ENCODE measurements at regions not wholly inside any gene's neighbourhood (a gene's known extent, or its start where the extent isn't known, plus 50 kb on each side); places are given as distances from the start of the nearest gene placed in this dataset.
"Not testable (repeated sequence)": the region's sequence is repeated elsewhere in the genome, so short reads cannot be mapped to it uniquely, and the experiment has no call there.

DNA sequence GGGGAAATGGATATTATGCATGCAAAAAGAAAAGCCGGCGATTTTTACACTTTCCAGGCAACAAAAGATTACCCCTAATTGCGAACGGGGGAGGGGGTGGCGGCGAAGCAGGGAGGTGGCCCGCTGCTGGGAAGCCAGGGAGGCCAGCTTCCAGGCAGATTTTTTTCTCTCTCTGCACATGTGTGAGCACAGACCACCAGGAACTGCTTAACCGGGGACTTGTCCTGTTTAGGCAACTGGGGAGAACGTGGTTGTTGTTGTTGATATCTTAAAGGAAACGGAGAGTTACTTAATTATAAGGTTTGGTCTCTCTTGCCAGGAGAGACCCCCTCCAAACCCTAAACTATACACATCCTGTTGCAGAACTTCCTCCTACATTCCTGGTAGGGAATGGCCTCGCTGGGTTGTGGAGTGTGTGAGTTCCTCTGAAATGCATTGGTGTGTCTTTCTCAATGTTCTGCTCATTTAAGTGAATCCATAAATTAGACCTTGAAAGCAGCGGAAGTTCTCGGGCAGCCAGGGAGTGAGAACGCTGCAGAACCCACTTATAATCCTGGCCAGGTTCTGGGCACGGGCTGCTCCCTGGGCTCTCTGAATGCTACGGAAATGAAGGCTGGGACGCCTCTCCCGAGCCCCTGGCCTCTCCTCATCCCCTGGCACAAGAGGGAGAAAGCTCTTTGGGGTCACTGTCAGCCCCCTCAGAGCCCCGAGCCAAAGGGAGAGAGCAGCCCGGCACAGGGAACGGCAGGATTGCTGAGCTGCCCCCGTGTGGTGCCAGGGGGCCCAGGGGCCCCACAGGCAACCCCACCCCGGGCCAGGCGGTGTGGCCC, 250.0 kb downstream of the FOXD2 start:
- no peak for DNase-seq
- Mint-ChIP-seq H3K27ac (no peak overlapping the region), H3K4me3 (no peak overlapping the region), H3K9me3 (ENCODE audit: low read depth) (no peaks in the 10 kb centered on the region), H3K4me1 (no peaks in the 10 kb centered on the region), H3K27me3 (peaks cover 8% of the 10 kb centered on the region), H3K36me3 (ENCODE audit: low read depth) (no peaks in the 10 kb centered on the region)
- POLR2A ChIA-PET, result no interaction called here
- CTCF ChIA-PET, result no interaction called here
- no peak for ATAC-seq
- intact Hi-C loops (cut with DNase I, micrococcal nuclease), result no loop called here

DNA sequence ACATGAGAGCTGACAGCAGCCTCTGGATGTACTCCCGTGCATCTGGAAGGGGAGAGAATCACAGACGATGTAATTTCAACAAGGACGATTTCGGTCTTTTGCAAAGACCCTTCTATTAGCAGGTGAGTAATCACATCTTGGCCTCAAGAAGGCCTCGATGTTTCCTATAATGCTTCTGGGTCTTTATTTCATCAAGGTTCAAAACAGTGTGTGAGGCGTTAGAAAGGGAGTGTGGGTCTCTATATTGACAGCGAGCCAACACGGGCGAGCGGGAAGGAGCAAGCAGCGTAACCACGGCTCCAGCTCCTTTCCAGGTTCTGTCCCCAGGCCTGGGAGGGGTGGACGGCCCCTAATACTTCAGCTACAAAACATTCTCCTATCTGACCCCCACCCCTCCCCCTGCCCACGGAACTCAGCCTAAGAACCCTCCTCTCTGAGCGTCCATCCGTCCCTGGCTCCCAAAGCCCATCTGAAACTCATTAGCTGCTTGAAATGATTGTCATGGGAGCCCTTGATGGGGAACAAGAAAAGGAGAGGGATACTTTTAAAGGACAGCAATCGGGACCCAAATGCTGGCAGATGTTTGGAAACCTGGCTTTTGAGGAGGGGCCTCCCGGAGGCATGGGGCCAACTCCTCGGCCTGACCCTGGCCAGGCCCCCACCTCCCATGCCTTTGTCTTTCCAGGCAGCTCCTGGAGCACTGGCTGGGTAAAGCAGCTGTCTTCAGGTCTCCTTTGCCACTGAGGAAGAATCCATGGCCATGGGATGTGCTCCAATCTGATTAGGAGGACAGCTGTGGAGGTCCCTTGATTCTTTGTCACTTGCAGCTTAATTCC, 250.8 kb downstream of the FOXD2 start:
- intact Hi-C loops (cut with DNase I, micrococcal nuclease), result no loop called here
- H3K4me3 Mint-ChIP-seq, result no peak overlapping the region
- no peaks in the 10 kb centered on the region for H3K9me3 Mint-ChIP-seq (ENCODE audit: low read depth)
- H3K4me1 Mint-ChIP-seq, result no peaks in the 10 kb centered on the region
- no peak for ATAC-seq
- peaks cover 8% of the 10 kb centered on the region for H3K27me3 Mint-ChIP-seq
- no peak for DNase-seq
- H3K36me3 Mint-ChIP-seq (ENCODE audit: low read depth), result no peaks in the 10 kb centered on the region
- ChIA-PET POLR2A (interaction anchor here (0.6 kb wide), 1 partner anchor 56 kb away, joined by 4 read pairs; no protein-coding TSS in a partner anchor), CTCF (interaction anchor here (1.7 kb wide), 1 partner anchor 10 kb away, joined by 3 read pairs; no protein-coding TSS in a partner anchor)
- H3K27ac Mint-ChIP-seq, result no peak overlapping the region

DNA sequence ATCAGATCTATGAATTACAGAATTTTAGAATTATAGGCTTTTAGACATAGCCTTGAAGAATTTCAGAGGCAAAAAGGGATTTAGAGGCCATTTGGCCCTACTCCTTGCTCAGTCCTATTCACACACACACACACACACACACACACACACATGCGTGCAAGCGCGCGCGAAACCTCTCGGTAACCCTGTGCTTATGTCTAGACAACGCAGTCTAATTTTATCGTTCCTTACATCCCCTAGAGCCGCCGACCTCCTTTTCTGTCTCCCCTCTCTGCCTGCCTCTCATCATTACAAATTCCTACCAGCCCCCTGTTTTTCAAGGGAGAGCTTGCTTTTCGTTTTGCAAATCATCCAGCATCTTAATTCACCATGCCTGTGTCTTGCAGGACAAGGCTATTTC, 252.1 kb downstream of the FOXD2 start:
- Mint-ChIP-seq H3K4me3 (no peak overlapping the region), H3K27me3 (peaks cover 8% of the 10 kb centered on the region), H3K4me1 (no peaks in the 10 kb centered on the region), H3K9me3 (ENCODE audit: low read depth) (no peaks in the 10 kb centered on the region), H3K36me3 (ENCODE audit: low read depth) (no peaks in the 10 kb centered on the region), H3K27ac (no peak overlapping the region)
- DNase-seq (no peak), ATAC-seq (no peak)
- ChIA-PET CTCF (interaction anchor here (1.7 kb wide), 1 partner anchor 9 kb away, joined by 3 read pairs; no protein-coding TSS in a partner anchor), POLR2A (no interaction called here)
- intact Hi-C loops (cut with DNase I, micrococcal nuclease), result no loop called here

DNA sequence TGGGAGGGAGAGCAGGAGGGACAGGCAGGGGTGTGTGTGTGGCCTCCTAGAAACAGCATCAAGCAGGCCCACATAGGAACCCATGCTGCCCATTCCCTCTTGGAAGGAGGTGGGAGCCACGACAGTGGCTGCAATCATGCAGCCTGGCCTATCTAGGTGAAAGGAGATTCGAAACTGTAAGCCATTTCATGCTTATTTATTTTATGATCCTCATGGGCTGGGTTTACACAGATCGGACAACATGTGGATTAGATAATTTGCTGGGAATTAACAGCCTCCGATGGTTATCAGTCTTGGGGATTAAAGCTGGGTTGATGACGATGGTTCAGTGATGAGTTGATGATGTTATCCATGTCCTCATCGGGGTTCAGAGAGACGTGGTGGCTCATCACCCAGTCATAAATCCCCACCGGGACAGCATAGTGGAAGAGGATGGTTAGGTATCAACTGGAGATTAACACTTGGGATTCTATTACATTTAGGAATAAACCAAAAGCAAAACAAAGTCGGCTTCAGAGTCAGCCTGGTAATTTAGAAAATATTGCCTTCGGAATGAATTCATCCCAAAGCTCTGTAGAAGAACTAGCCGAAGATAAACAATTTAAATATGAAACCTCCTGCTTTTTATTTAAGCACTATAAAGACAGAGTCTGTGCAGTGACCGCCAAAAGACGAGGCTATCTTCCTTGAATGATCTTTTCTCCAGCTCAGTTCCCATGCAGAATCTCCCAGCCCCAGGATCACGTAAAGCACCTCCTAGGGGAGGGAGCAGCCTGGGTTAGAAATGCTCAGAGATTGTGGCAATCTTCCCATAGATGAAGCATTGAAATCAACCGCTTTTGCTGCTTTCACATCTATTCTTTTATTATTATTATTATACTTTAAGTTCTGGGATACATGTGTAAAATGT, 252.8 kb downstream of the FOXD2 start:
- Mint-ChIP-seq H3K4me1 (no peaks in the 10 kb centered on the region), H3K27me3 (peaks cover 8% of the 10 kb centered on the region), H3K36me3 (ENCODE audit: low read depth) (no peaks in the 10 kb centered on the region), H3K9me3 (ENCODE audit: low read depth) (no peaks in the 10 kb centered on the region), H3K4me3 (no peak overlapping the region), H3K27ac (no peak overlapping the region)
- ATAC-seq (no peak), DNase-seq (no peak)
- ChIA-PET CTCF (interaction anchor here (0.8 to 1.2 kb wide), 2 partner anchors 19 to 65 kb away, joined by 4 read pairs; no protein-coding TSS in a partner anchor), POLR2A (no interaction called here)
- intact Hi-C loops (cut with DNase I, micrococcal nuclease), result no loop called here

DNA sequence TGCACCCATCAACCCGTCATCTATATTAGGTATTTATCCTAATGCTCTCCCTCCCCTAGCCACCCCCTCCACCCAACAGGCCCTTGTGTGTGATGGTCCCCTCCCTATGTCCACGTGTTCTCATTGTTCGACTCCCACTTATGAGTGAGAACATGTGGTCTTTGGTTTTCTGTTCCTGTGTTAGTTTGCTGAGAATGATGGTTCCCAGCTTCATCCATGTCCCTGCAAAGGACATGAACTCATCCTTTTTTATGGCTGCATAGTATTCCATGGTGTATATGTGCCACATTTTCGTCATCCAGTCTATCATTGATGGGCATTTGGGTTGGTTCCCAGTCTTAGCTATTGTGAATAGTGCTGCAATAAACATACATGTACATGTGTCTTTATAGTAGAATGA, 253.4 kb downstream of the FOXD2 start:
- intact Hi-C loops (cut with DNase I, micrococcal nuclease); H3K27me3 Mint-ChIP-seq; H3K4me1 Mint-ChIP-seq; DNase-seq; H3K9me3 Mint-ChIP-seq (ENCODE audit: low read depth); H3K4me3 Mint-ChIP-seq; H3K36me3 Mint-ChIP-seq (ENCODE audit: low read depth); ATAC-seq; POLR2A ChIA-PET; H3K27ac Mint-ChIP-seq: not testable (repeated sequence)
- CTCF ChIA-PET, result interaction anchor here (0.8 to 1.2 kb wide), 2 partner anchors 18 to 64 kb away, joined by 4 read pairs; no protein-coding TSS in a partner anchor

- ChIA-PET POLR2A (no interaction called here), CTCF (no interaction called here)
- intact Hi-C loops (cut with DNase I, micrococcal nuclease), result no loop called here
- Mint-ChIP-seq H3K4me1 (no peaks in the 10 kb centered on the region), H3K27me3 (peaks cover 4% of the 10 kb centered on the region), H3K36me3 (ENCODE audit: low read depth) (no peaks in the 10 kb centered on the region), H3K9me3 (ENCODE audit: low read depth) (no peaks in the 10 kb centered on the region), H3K4me3 (no peak overlapping the region), H3K27ac (no peak overlapping the region)
- ATAC-seq (no peak), DNase-seq (no peak)
These were observed 254.4 kb downstream of the FOXD2 start for GRCh38 chr1:47692196-47692595.

GRCh38 chr1:47693115-47693514, 255.3 kb downstream of the FOXD2 start:
- intact Hi-C loops (cut with DNase I, micrococcal nuclease), result no loop called here
- no peaks in the 10 kb centered on the region for H3K9me3 Mint-ChIP-seq (ENCODE audit: low read depth)
- ATAC-seq, result no peak
- no peaks in the 10 kb centered on the region for H3K4me1 Mint-ChIP-seq
- DNase-seq, result no peak
- ChIA-PET POLR2A (no interaction called here), CTCF (no interaction called here)
- H3K36me3 Mint-ChIP-seq (ENCODE audit: low read depth), result no peaks in the 10 kb centered on the region
- H3K27ac Mint-ChIP-seq, result no peak overlapping the region
- peaks cover 4% of the 10 kb centered on the region for H3K27me3 Mint-ChIP-seq
- no peak overlapping the region for H3K4me3 Mint-ChIP-seq

- intact Hi-C loops (cut with DNase I, micrococcal nuclease), result no loop called here
- ChIA-PET CTCF (interaction anchor here (1.4 kb wide), 1 partner anchor 257 kb away, joined by 3 read pairs; no protein-coding TSS in a partner anchor), POLR2A (no interaction called here)
- Mint-ChIP-seq H3K9me3 (ENCODE audit: low read depth) (no peaks in the 10 kb centered on the region), H3K27ac (no peak overlapping the region), H3K4me1 (no peaks in the 10 kb centered on the region), H3K27me3 (peaks cover 4% of the 10 kb centered on the region), H3K4me3 (no peak overlapping the region), H3K36me3 (ENCODE audit: low read depth) (no peaks in the 10 kb centered on the region)
- DNase-seq (no peak), ATAC-seq (no peak)
These were observed 256.4 kb downstream of the FOXD2 start for GRCh38 chr1:47694011-47694890.

GRCh38 chr1:47696404-47696736, 258.5 kb downstream of the FOXD2 start:
- Mint-ChIP-seq H3K27me3 (peaks cover under 1% of the 10 kb centered on the region), H3K4me1 (no peaks in the 10 kb centered on the region), H3K36me3 (ENCODE audit: low read depth) (no peaks in the 10 kb centered on the region), H3K4me3 (no peak overlapping the region), H3K27ac (no peak overlapping the region), H3K9me3 (ENCODE audit: low read depth) (no peaks in the 10 kb centered on the region)
- intact Hi-C loops (cut with DNase I, micrococcal nuclease), result no loop called here
- POLR2A ChIA-PET, result no interaction called here
- ATAC-seq (no peak), DNase-seq (no peak)
- CTCF ChIA-PET, result interaction anchor here (1.1 kb wide), 1 partner anchor 14 kb away, joined by 5 read pairs; no protein-coding TSS in a partner anchor

DNA sequence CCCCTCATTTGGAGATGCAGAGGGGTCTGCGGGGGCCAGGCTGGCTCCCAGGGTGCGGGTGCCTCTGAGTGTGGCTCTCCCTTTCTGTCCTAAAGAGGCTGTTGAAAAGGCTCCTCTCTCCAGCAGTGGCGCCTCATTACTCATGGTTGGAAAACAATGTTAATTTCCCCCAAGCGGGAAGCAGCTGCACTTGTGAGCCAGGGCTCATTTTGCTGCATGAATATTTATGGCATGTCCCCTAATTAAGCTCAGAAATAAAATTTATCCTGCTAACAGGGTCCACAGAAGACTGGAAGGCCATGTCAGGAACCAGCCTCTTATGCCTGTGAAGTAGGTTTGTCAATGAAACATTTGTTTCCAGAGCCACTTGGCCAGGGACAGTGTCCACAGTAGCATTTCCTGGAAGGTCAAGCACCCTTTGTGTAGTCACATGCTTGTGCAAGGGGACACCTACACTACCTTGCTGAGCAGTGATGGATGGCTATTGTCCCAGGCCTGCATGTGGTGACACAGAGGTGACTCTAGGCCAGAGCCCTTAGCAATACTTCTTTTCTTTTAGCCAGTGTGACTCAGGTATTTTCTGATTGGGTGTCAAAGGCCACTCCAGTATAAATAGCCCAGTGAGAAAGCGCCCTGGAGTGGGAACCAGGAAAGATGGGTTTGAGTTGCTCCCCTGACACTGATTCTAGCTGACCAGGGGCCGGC, 259.0 kb downstream of the FOXD2 start:
- intact Hi-C loops (cut with DNase I, micrococcal nuclease), result no loop called here
- Mint-ChIP-seq H3K9me3 (ENCODE audit: low read depth) (no peaks in the 10 kb centered on the region), H3K4me1 (no peaks in the 10 kb centered on the region), H3K27ac (no peak overlapping the region), H3K36me3 (ENCODE audit: low read depth) (no peaks in the 10 kb centered on the region), H3K27me3 (no peaks in the 10 kb centered on the region), H3K4me3 (no peak overlapping the region)
- ATAC-seq (no peak), DNase-seq (no peak)
- POLR2A ChIA-PET, result no interaction called here
- CTCF ChIA-PET, result interaction anchor here (1.1 kb wide), 1 partner anchor 13 kb away, joined by 5 read pairs; no protein-coding TSS in a partner anchor

Data from activated CD4-positive, alpha-beta T cell treated with anti-CD3 and anti-CD28 coated beads for 36 hours (primary cell).